ENCODE measurements at regions not wholly inside any gene's neighbourhood (a gene's known extent, or its start where the extent isn't known, plus 50 kb on each side); places are given as distances from the start of the nearest gene placed in this dataset.

GRCh38 chr13:80903911-80904310, 563.0 kb upstream of the SPRY2 start (continued):
- TF ChIP-seq KLF8 (tag by site-specific recombination; IDR thresholded peaks at IDR 0.05) = no peak

GRCh38 chr13:80901530-80901929, 560.6 kb upstream of the SPRY2 start:
- TF ChIP-seq ZNF501 (tag by site-specific recombination; IDR thresholded peaks at IDR 0.05) (no peak), ZNF37A (tag by site-specific recombination; IDR thresholded peaks at IDR 0.05) (no peak), ZNF544 (tag by site-specific recombination; IDR thresholded peaks at IDR 0.05) (no peak), MZF1 (tag by site-specific recombination; IDR thresholded peaks at IDR 0.05; ENCODE audit: borderline replicate concordance) (no peak), GLI2 (tag by site-specific recombination; IDR thresholded peaks at IDR 0.05; ENCODE audit: borderline replicate concordance, low read depth) (no peak), ZNF280C (tag by site-specific recombination; IDR thresholded peaks at IDR 0.05) (no peak), ZNF830 (tag by site-specific recombination; IDR thresholded peaks at IDR 0.05; ENCODE audit: low read depth) (no peak), OVOL3 (tag by site-specific recombination; IDR thresholded peaks at IDR 0.05) (no peak)
- H3K4me1 ChIP-seq (ENCODE audit: control insufficient read depth, insufficient read depth, low read length) = no peaks in the 10 kb centered on the region
- H3K36me3 ChIP-seq (ENCODE audit: control insufficient read depth in 2 of 2, insufficient read depth in 1 of 2, low read length in 2 of 2) = no peaks in the 10 kb centered on the region
- no peak overlapping the region for H3K27ac ChIP-seq (ENCODE audit: extremely low read depth, low read depth, low read length)
- H3K9me3 ChIP-seq (ENCODE audit: control insufficient read depth, insufficient read depth, low read depth, low read length) = no peaks in the 10 kb centered on the region
- H3K4me3 ChIP-seq (ENCODE audit: low read depth, low read length) = no peak overlapping the region
- CTCF ChIA-PET = no interaction called here
- POLR2A ChIA-PET = no interaction called here

- H3K4me1 ChIP-seq (ENCODE audit: control insufficient read depth, insufficient read depth, low read length) = no peaks in the 10 kb centered on the region
- ChIA-PET CTCF (interaction anchor here (1.0 kb wide), 1 partner anchor 117 kb away, joined by 4 read pairs; no protein-coding TSS in a partner anchor), POLR2A (no interaction called here)
- no peak overlapping the region for H3K4me3 ChIP-seq (ENCODE audit: low read depth, low read length)
- no peak for TF ChIP-seq PBX3 (CRISPR knock-in tag; IDR thresholded peaks at IDR 0.05)
- TF ChIP-seq TCF7L2 (IDR thresholded peaks at IDR 0.05; ENCODE audit: borderline replicate concordance, low read depth, low read length) = no peak
- TF ChIP-seq PRDM1 (tag by site-specific recombination; IDR thresholded peaks at IDR 0.05) = no peak
- no peak for TF ChIP-seq SALL2 (tag by site-specific recombination; IDR thresholded peaks at IDR 0.05; ENCODE audit: borderline replicate concordance)
- no peak for TF ChIP-seq SP3 (tag by site-specific recombination; IDR thresholded peaks at IDR 0.05)
- no peak for TF ChIP-seq ZNF280C (tag by site-specific recombination; IDR thresholded peaks at IDR 0.05)
- TF ChIP-seq ZNF626 (tag by site-specific recombination; IDR thresholded peaks at IDR 0.05) = no peak
- no peak for TF ChIP-seq ZNF521 (tag by site-specific recombination; IDR thresholded peaks at IDR 0.05)
- no peak for TF ChIP-seq BCL11A (tag by site-specific recombination; IDR thresholded peaks at IDR 0.05; ENCODE audit: low read depth)
- no peak for TF ChIP-seq PRDM4 (tag by site-specific recombination; IDR thresholded peaks at IDR 0.05)
- TF ChIP-seq ZNF558 (tag by site-specific recombination; IDR thresholded peaks at IDR 0.05) = no peak
- no peaks in the 10 kb centered on the region for H3K36me3 ChIP-seq (ENCODE audit: control insufficient read depth in 2 of 2, insufficient read depth in 1 of 2, low read length in 2 of 2)
- no peak overlapping the region for H3K27ac ChIP-seq (ENCODE audit: extremely low read depth, low read depth, low read length)
- H3K9me3 ChIP-seq (ENCODE audit: control insufficient read depth, insufficient read depth, low read depth, low read length) = no peaks in the 10 kb centered on the region
These were observed 560.2 kb upstream of the SPRY2 start for GRCh38 chr13:80901111-80901510.
